ENCODE measurements at regions not wholly inside any gene's neighbourhood (a gene's known extent, or its start where the extent isn't known, plus 50 kb on each side); places are given as distances from the start of the nearest gene placed in this dataset.

DNA sequence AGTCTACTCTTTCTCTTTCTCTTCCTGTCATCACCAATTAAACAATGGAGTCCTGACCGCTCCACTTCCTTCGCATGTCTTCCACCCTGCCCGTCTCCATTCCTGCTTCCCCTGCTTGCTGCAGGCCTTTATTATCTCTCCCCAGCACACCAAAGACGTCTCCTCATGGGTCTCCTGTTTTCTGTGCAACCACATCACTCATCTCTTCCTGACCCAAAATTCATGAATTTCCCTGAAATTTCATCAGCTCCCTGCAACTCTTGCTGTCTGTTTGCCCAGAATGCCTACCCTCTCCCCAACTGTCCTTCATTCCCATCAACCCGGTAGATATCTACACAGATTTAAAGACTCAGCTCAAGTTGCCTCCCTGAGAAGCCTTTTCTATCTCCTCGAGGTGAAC is 76.7 kb upstream of the ALOX12 start:
- TF ChIP-seq CTCF (IDR thresholded peaks at IDR 0.05) (no peak), POLR2A (IDR thresholded peaks at IDR 0.05) (no peak)
